Mammary epithelial cell (primary cell): ENCODE measurements at regions not wholly inside any gene's neighbourhood (a gene's known extent, or its start where the extent isn't known, plus 50 kb on each side); places are given as distances from the start of the nearest gene placed in this dataset.

Experiments
- CTCF ChIP-seq, 2 donors: IDR thresholded peaks in 1 of 2; conservative IDR thresholded peaks in 1 of 2; 2 replicates each; pipeline ENCODE4 v1.5.1; 2011 to 2012; ENCODE audit warnings: inconsistent platforms in 2 of 2, low read length in 2 of 2, mild to moderate bottlenecking in 2 of 2, control low read depth in 1 of 2, low read depth in 1 of 2; ENCODE audit not compliant: insufficient read depth in 1 of 2; ENCODE audit errors: extremely low read depth in 1 of 2
- EZH2 ChIP-seq: IDR thresholded peaks from 2 replicates; pipeline ENCODE4 v1.6.1; 2012; ENCODE audit warnings: low read length, inconsistent platforms, borderline replicate concordance

DNA sequence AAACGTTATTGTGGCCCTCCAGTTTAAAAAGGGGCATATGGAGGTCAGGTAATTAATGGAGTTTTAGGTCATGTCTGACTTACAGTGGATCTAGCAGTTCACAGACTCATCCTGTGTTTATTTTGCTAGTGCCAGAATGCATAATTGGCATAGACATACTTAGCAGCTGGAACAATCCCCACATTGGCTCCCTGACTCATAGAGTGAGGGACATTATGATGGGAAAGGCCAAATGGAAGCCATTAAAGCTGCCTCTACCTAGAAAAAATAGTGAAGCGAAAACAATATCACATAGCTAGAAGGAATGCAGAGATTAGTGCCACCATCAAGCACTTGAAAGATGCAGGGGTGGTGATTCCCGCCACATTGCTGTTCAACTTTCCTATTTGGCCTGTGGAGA is 610.7 kb downstream of the SLITRK5 start:
- TF ChIP-seq CTCF (conservative IDR thresholded peaks at IDR 0.05 in 1 of 2, IDR thresholded peaks at IDR 0.05 in 1 of 2; ENCODE audit: extremely low read depth in 1 of 2, insufficient read depth in 1 of 2, low read depth in 1 of 2, low read length in 2 of 2) (no peak), EZH2 (no peak)
